Transverse colon (tissue), 4 donors: ENCODE measurements at regions not wholly inside any gene's neighbourhood (a gene's known extent, or its start where the extent isn't known, plus 50 kb on each side); places are given as distances from the start of the nearest gene placed in this dataset.
"Not testable (repeated sequence)": the region's sequence is repeated elsewhere in the genome, so short reads cannot be mapped to it uniquely, and the experiment has no call there.

ENCODE experiments used
- EP300 ChIP-seq: sonication (generic); formaldehyde crosslinking; IDR thresholded peaks from one replicate; pipeline ENCODE4 v1.6.1; 2017; ENCODE audit warnings: antibody characterized with exemption, low read depth
- POLR2A ChIP-seq: fragments of 450-650 bp; IDR thresholded peaks from one replicate; pipeline ENCODE4 v1.6.1; 2016; ENCODE audit warnings: antibody characterized with exemption, mild to moderate bottlenecking, moderate library complexity
- POLR2AphosphoS5 ChIP-seq, 3 donors: sonication (generic); formaldehyde crosslinking; IDR thresholded peaks; one replicate each; pipeline ENCODE4 v1.6.1; 2016; ENCODE audit warnings: antibody characterized with exemption in 3 of 3
- TF ChIP-seq, protein P1 (sequence below), 5 experiments: fragments of 200-600 bp in 3 of 5; fragments of 450-650 bp in 2 of 5; sonication (generic) in 3 of 5; IDR thresholded peaks; 1 replicate in 2 of 5; 2 replicates in 3 of 5; pipeline ENCODE4 v1.5.1; 2016 to 2017; ENCODE audit warnings: antibody characterized with exemption in 5 of 5, inconsistent platforms in 3 of 5, mild to moderate bottlenecking in 2 of 5, moderate library complexity in 1 of 5

DNA sequence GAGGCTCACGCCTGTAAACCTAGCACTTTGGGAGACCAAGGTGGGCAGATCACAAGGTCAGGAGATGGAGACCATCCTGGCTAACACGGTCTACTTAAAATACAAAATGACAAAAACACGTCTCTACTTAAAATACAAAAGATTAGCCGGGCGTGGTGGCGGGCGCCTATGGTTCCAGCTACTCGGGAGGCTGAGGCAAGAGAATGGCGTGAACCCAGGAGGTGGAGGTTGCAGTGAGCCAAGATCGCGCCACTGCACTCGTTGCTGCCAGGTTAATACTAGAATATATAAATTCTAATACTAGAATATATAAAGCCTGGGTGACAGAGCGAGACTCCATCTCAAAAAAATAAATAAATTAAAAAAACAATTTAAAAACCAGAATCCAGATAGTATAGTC is 588.7 kb upstream of the CDH7 start:
- not testable (repeated sequence) for TF ChIP-seq EP300; POLR2AphosphoS5 (IDR thresholded peaks at IDR 0.05); POLR2A
- TF ChIP-seq, protein P1, sequence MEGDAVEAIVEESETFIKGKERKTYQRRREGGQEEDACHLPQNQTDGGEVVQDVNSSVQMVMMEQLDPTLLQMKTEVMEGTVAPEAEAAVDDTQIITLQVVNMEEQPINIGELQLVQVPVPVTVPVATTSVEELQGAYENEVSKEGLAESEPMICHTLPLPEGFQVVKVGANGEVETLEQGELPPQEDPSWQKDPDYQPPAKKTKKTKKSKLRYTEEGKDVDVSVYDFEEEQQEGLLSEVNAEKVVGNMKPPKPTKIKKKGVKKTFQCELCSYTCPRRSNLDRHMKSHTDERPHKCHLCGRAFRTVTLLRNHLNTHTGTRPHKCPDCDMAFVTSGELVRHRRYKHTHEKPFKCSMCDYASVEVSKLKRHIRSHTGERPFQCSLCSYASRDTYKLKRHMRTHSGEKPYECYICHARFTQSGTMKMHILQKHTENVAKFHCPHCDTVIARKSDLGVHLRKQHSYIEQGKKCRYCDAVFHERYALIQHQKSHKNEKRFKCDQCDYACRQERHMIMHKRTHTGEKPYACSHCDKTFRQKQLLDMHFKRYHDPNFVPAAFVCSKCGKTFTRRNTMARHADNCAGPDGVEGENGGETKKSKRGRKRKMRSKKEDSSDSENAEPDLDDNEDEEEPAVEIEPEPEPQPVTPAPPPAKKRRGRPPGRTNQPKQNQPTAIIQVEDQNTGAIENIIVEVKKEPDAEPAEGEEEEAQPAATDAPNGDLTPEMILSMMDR (IDR thresholded peaks at IDR 0.05): not testable (repeated sequence)
